SK-N-SH (cell line): ENCODE measurements at regions not wholly inside any gene's neighbourhood (a gene's known extent, or its start where the extent isn't known, plus 50 kb on each side); places are given as distances from the start of the nearest gene placed in this dataset.

ENCODE experiments used
- CTCF ChIA-PET: fragments of 300-600, 350-600 bp; formaldehyde crosslinking; extraction: SDS; loops from one replicate; lab custom pipeline; 2021; lab: Yijun Ruan, JAX
- POLR2A ChIA-PET: fragments of 350-600 bp; sonication (Branson Sonifier 250); formaldehyde crosslinking; extraction: SDS; loops from one replicate; lab custom pipeline; 2020; ENCODE audit warnings: antibody characterized with exemption, inconsistent platforms; lab: Yijun Ruan, JAX
- DNase-seq: peaks from one replicate; pipeline ENCODE4 v3.0.0; 2012
- H2AFZ ChIP-seq: fragments of 200-600 bp; sonication (generic); 2 replicates; pipeline ENCODE4 v1.8.1; 2016; ENCODE audit warnings: antibody characterized with exemption, mild to moderate bottlenecking, low read depth
- H3F3A ChIP-seq: fragments of 200-600 bp; sonication (generic); replicated peaks from 2 replicates; pipeline ENCODE3; 2016; ENCODE audit warnings: antibody characterized with exemption, mild to moderate bottlenecking; ENCODE audit not compliant: insufficient read depth
- H3K27ac ChIP-seq, 2 experiments: fragments of 200-500 bp in 1 of 2; fragments of 200-600 bp in 1 of 2; sonication (Bioruptor generic) in 1 of 2; sonication (generic), shearing (Covaris generic) in 1 of 2; 2 replicates each; pipeline versions ENCODE4 v1.5.1 to v1.6.1; 2014 to 2016; ENCODE audit warnings: low read depth in 2 of 2, inconsistent platforms in 1 of 2, low read length in 1 of 2, mild to moderate bottlenecking in 1 of 2, mixed read lengths in 1 of 2
- H3K27me3 ChIP-seq: fragments of 200-600 bp; sonication (generic), shearing (Covaris generic); 2 replicates; pipeline ENCODE4 v1.6.1; 2016; ENCODE audit warnings: mixed run types; ENCODE audit not compliant: insufficient read depth
- H3K36me3 ChIP-seq, 2 experiments: fragments of 200-500 bp in 1 of 2; fragments of 200-600 bp in 1 of 2; sonication (Bioruptor generic) in 1 of 2; sonication (generic) in 1 of 2; replicated peaks in 1 of 2; 2 replicates each; pipeline versions ENCODE3 to v1.5.1; 2014 to 2016; ENCODE audit warnings: low read length in 1 of 2, mild to moderate bottlenecking in 1 of 2; ENCODE audit not compliant: insufficient read depth in 2 of 2, control insufficient read depth in 1 of 2
- H3K4me1 ChIP-seq, 2 experiments: fragments of 200-500 bp in 1 of 2; fragments of 200-600 bp in 1 of 2; sonication (Bioruptor generic) in 1 of 2; sonication (generic), shearing (Covaris generic) in 1 of 2; 2 replicates each; pipeline versions ENCODE4 v1.5.1 to v1.6.1; 2014 to 2016; ENCODE audit warnings: low read depth in 1 of 2, low read length in 1 of 2, mixed run types in 1 of 2; ENCODE audit not compliant: insufficient read depth in 2 of 2, control insufficient read depth in 1 of 2
- H3K4me2 ChIP-seq: fragments of 200-600 bp; sonication (generic), shearing (Covaris generic); 2 replicates; pipeline ENCODE4 v1.6.1; 2017; ENCODE audit warnings: mixed run types
- H3K4me3 ChIP-seq, 2 experiments: fragments of 200-500 bp in 1 of 2; fragments of 200-600 bp in 1 of 2; sonication (Bioruptor generic) in 1 of 2; sonication (generic), shearing (Covaris generic) in 1 of 2; 2 replicates each; pipeline versions ENCODE4 v1.5.1 to v1.8.1; 2014 to 2016; ENCODE audit warnings: low read depth in 2 of 2, inconsistent platforms in 1 of 2, low read length in 1 of 2, mild to moderate bottlenecking in 1 of 2, mixed read lengths in 1 of 2, moderate library complexity in 1 of 2
- H3K79me2 ChIP-seq: fragments of 200-600 bp; sonication (generic); 2 replicates; pipeline ENCODE4 v1.8.1; 2017; ENCODE audit warnings: mild to moderate bottlenecking; ENCODE audit not compliant: insufficient read depth
- H3K9ac ChIP-seq: fragments of 200-600 bp; sonication (generic); 2 replicates; pipeline ENCODE4 v1.6.1; 2017; ENCODE audit warnings: mixed run types
- H3K9me2 ChIP-seq: fragments of 200-600 bp; sonication (generic); 2 replicates; pipeline ENCODE4 v1.6.1; 2017; ENCODE audit warnings: mixed run types
- H3K9me3 ChIP-seq: fragments of 200-600 bp; sonication (generic); 2 replicates; pipeline ENCODE4 v1.6.1; 2017; ENCODE audit warnings: mixed run types, mild to moderate bottlenecking, moderate library complexity
- H4K20me1 ChIP-seq: fragments of 200-600 bp; sonication (generic); 2 replicates; pipeline ENCODE4 v1.6.1; 2017; ENCODE audit warnings: mild to moderate bottlenecking, mixed run types; ENCODE audit not compliant: insufficient read depth
- CHD2 ChIP-seq: fragments of 150-350 bp; IDR thresholded peaks from 2 replicates; pipeline ENCODE4 v1.6.1; 2018; ENCODE audit warnings: low read length; ENCODE audit not compliant: partially characterized antibody
- EZH2phosphoT487 ChIP-seq: fragments of 200-600 bp; sonication (generic); IDR thresholded peaks from 2 replicates; pipeline ENCODE4 v1.6.1; 2017; ENCODE audit warnings: low read depth, mixed run types, mild to moderate bottlenecking, antibody characterized with exemption, moderate library complexity, borderline replicate concordance
- FOSL2 ChIP-seq: IDR thresholded peaks from 2 replicates; pipeline ENCODE4 v1.4.0; 2012; ENCODE audit warnings: low read depth, mild to moderate bottlenecking, moderate library complexity, borderline replicate concordance
- FOXJ3 ChIP-seq: sonication (generic); formaldehyde crosslinking; IDR thresholded peaks from 2 replicates; pipeline ENCODE4 v1.5.1; 2020; ENCODE audit warnings: mild to moderate bottlenecking, missing genetic modification reagents
- FOXM1 ChIP-seq: IDR thresholded peaks from 2 replicates; pipeline ENCODE4 v1.4.0; 2012; ENCODE audit warnings: low read depth, mild to moderate bottlenecking
- GABPA ChIP-seq: IDR thresholded peaks from 2 replicates; pipeline ENCODE4 v1.4.0; 2012; ENCODE audit warnings: low read depth, mild to moderate bottlenecking
- JUND ChIP-seq: IDR thresholded peaks from 2 replicates; pipeline ENCODE4 v1.4.0; 2012
- MAX ChIP-seq: IDR thresholded peaks from 2 replicates; pipeline ENCODE4 v1.4.0; 2012; ENCODE audit warnings: low read depth
- MXI1 ChIP-seq: IDR thresholded peaks from 2 replicates; pipeline ENCODE4 v1.6.1; 2012; ENCODE audit warnings: mild to moderate bottlenecking, low read depth, low read length, improper control_type of control experiment
- NFIC ChIP-seq: IDR thresholded peaks from 2 replicates; pipeline ENCODE4 v1.4.0; 2012; ENCODE audit warnings: borderline replicate concordance
- NRF1 ChIP-seq: IDR thresholded peaks from 2 replicates; pipeline ENCODE4 v1.6.1; 2012; ENCODE audit warnings: low read depth, mild to moderate bottlenecking, low read length
- POLR2AphosphoS5 ChIP-seq: IDR thresholded peaks from 2 replicates; pipeline ENCODE4 v1.6.1; 2012; ENCODE audit warnings: low read depth, low read length
- RAD21 ChIP-seq: IDR thresholded peaks from 2 replicates; pipeline ENCODE4 v1.6.1; 2012; ENCODE audit warnings: mild to moderate bottlenecking, low read length
- RCOR1 ChIP-seq: fragments of 150-350 bp; IDR thresholded peaks from 2 replicates; pipeline ENCODE4 v1.6.1; 2017; ENCODE audit warnings: antibody characterized with exemption, low read length
- REST ChIP-seq: IDR thresholded peaks from 2 replicates; pipeline ENCODE4 v1.6.1; 2012; ENCODE audit warnings: mild to moderate bottlenecking, low read depth, low read length, moderate library complexity
- RFX5 ChIP-seq: IDR thresholded peaks from 2 replicates; pipeline ENCODE4 v1.6.1; 2012; ENCODE audit warnings: mild to moderate bottlenecking, improper control_type of control experiment, low read length
- RXRA ChIP-seq: IDR thresholded peaks from 2 replicates; pipeline ENCODE4 v1.4.0; 2012; ENCODE audit warnings: low read depth, mild to moderate bottlenecking, borderline replicate concordance
- SIN3A ChIP-seq: IDR thresholded peaks from 2 replicates; pipeline ENCODE4 v1.6.1; 2012; ENCODE audit warnings: low read depth, mild to moderate bottlenecking, low read length, moderate library complexity, borderline replicate concordance
- TAF1 ChIP-seq: IDR thresholded peaks from 2 replicates; pipeline ENCODE4 v1.6.1; 2012; ENCODE audit warnings: low read depth, mild to moderate bottlenecking, low read length, moderate library complexity, borderline replicate concordance
- TCF12 ChIP-seq: IDR thresholded peaks from 2 replicates; pipeline ENCODE4 v1.4.0; 2012
- TEAD4 ChIP-seq: IDR thresholded peaks from 2 replicates; pipeline ENCODE4 v1.4.0; 2012; ENCODE audit warnings: mild to moderate bottlenecking, borderline replicate concordance; ENCODE audit not compliant: insufficient read depth
- YY1 ChIP-seq: IDR thresholded peaks from 2 replicates; pipeline ENCODE4 v1.4.0; 2012; ENCODE audit warnings: low read depth, mild to moderate bottlenecking
- ZBTB33 ChIP-seq: IDR thresholded peaks from 2 replicates; pipeline ENCODE4 v1.4.0; 2012; ENCODE audit warnings: low read depth, borderline replicate concordance
- WGBS: methylation state at CpG from one replicate; pipeline ENCODE4 v1.1.6; 2017; ENCODE audit warnings: low lambda C conversion rate; 5-methylcytosine and 5-hydroxymethylcytosine counted together

GRCh38 chr20:24277196-24277595 is 192.2 kb upstream of the SYNDIG1 start:
- CTCF ChIA-PET = no interaction called here
- Histone ChIP-seq H4K20me1 (no peaks in the 10 kb centered on the region), H3K9ac (no peak overlapping the region), H2AFZ (no peak overlapping the region), H3K27ac (no peak overlapping the region), H3K4me2 (no peak overlapping the region), H3K79me2 (no peaks in the 10 kb centered on the region), H3F3A (no peaks in the 10 kb centered on the region), H3K27me3 (no peaks in the 10 kb centered on the region), H3K4me3 (no peak overlapping the region), H3K36me3 (no peaks in the 10 kb centered on the region), H3K9me3 (no peaks in the 10 kb centered on the region), H3K9me2 (no peaks in the 10 kb centered on the region), H3K4me1 (no peaks in the 10 kb centered on the region)
- 39% methylated on average over 8 of the region's 9 CpGs for WGBS
- POLR2A ChIA-PET = no interaction called here
- no peak for DNase-seq
- TF ChIP-seq FOSL2 (no peak), FOXJ3 (no peak), NFIC (no peak), CHD2 (no peak), TAF1 (no peak), GABPA (no peak), RFX5 (no peak)

GRCh38 chr20:24275946-24276705 is 193.3 kb upstream of the SYNDIG1 start:
- TF ChIP-seq YY1 (no peak), TEAD4 (no peak), EZH2phosphoT487 (no peak), RAD21 (no peak), ZBTB33 (no peak), MXI1 (no peak), JUND (no peak), MAX (no peak), TCF12 (no peak), RCOR1 (no peak), FOXM1 (no peak), POLR2AphosphoS5 (no peak), REST (no peak), FOSL2 (no peak), NRF1 (no peak), RXRA (no peak), SIN3A (no peak)
- no peak overlapping the region for H2AFZ ChIP-seq
- no peaks in the 10 kb centered on the region for H3K27me3 ChIP-seq
- H3K4me3 ChIP-seq = no peak overlapping the region
- no peaks in the 10 kb centered on the region for H4K20me1 ChIP-seq
- no peaks in the 10 kb centered on the region for H3K4me1 ChIP-seq
- POLR2A ChIA-PET = no interaction called here
- no peaks in the 10 kb centered on the region for H3F3A ChIP-seq
- H3K4me2 ChIP-seq = no peak overlapping the region
- CTCF ChIA-PET = no interaction called here
- H3K9me2 ChIP-seq = no peaks in the 10 kb centered on the region
- DNase-seq = no peak
- H3K79me2 ChIP-seq = no peaks in the 10 kb centered on the region
- no peak overlapping the region for H3K27ac ChIP-seq
- no peaks in the 10 kb centered on the region for H3K9me3 ChIP-seq
- no peaks in the 10 kb centered on the region for H3K36me3 ChIP-seq
- 4% methylated on average over 3 of the region's 3 CpGs for WGBS
- H3K9ac ChIP-seq = no peak overlapping the region
